GM12878 (cell line): ENCODE measurements at regions not wholly inside any gene's neighbourhood (a gene's known extent, or its start where the extent isn't known, plus 50 kb on each side); places are given as distances from the start of the nearest gene placed in this dataset.

Experiments
- ATAC-seq: fragments of 200-7000 bp; cut with Tn5 transposase; 3 replicates; pipeline ENCODE4 v1.9.1; 2020; ENCODE audit warnings: mild to moderate bottlenecking, moderate library complexity
- BruUV-seq: library from RNA; stranded (reverse); fragments of 400-500 nt; replicated peaks from 2 replicates; lab custom pipeline; 2021; lab: Mats Ljungman, UMichigan
- CTCF ChIA-PET: fragments of 300-600 bp; sonication (Branson Sonifier 250); formaldehyde crosslinking; extraction: SDS; loops from one replicate; lab custom pipeline; 2021; ENCODE audit warnings: inconsistent platforms; lab: Yijun Ruan, JAX
- POLR2A ChIA-PET: fragments of 350-600 bp; formaldehyde crosslinking; extraction: SDS; loops from one replicate; lab custom pipeline; 2021; ENCODE audit warnings: inconsistent platforms; lab: Charles Lee
- RAD21 ChIA-PET: fragments of 300-600 bp; sonication (Branson Sonifier 250); formaldehyde crosslinking; loops from one replicate; lab custom pipeline; 2023; ENCODE audit warnings: antibody characterized with exemption; ENCODE audit not compliant: unreplicated experiment; lab: Charles Lee
- SMC1A ChIA-PET: fragments of 300-600 bp; sonication (Branson Sonifier 250); formaldehyde crosslinking; loops from one replicate; lab custom pipeline; 2023; ENCODE audit not compliant: unreplicated experiment, uncharacterized antibody; lab: Charles Lee
- DNase-seq: peaks from one replicate; pipeline ENCODE4 v3.0.0-alpha.2; 2011; ENCODE audit warnings: low read depth, low spot score
- FAIRE-seq: peaks from 3 replicates; lab custom pipeline; 2011; peaks lifted over from hg19 to GRCh38; lab: Jason Lieb, UNC
- H2AFZ ChIP-seq: 2 replicates; pipeline ENCODE4 v1.6.0; 2011; ENCODE audit warnings: low read depth, low read length, control low read depth; ENCODE audit not compliant: control insufficient read depth
- H3K27ac ChIP-seq: 2 replicates; pipeline ENCODE4 v1.5.1; 2011; ENCODE audit warnings: control low read depth; ENCODE audit not compliant: control insufficient read depth, insufficient read depth
- H3K27me3 ChIP-seq, 2 experiments: replicated peaks in 1 of 2; 2 replicates each; pipeline versions ENCODE4 v1.6.0 to v1.6.1; 2011; ENCODE audit warnings: low read length in 1 of 2; ENCODE audit not compliant: control insufficient read depth in 2 of 2, insufficient read depth in 2 of 2
- H3K36me3 ChIP-seq, 2 experiments: 2 replicates each; pipeline ENCODE4 v1.5.1; 2011; ENCODE audit warnings: low read length in 1 of 2; ENCODE audit not compliant: control insufficient read depth in 2 of 2, insufficient read depth in 2 of 2
- H3K4me1 ChIP-seq: 2 replicates; pipeline ENCODE4 v1.6.1; 2011; ENCODE audit warnings: mild to moderate bottlenecking, low read length, moderate library complexity, mixed read lengths; ENCODE audit not compliant: control insufficient read depth, insufficient read depth
- H3K4me2 ChIP-seq: 2 replicates; pipeline ENCODE4 v1.6.0; 2011; ENCODE audit warnings: control low read depth; ENCODE audit not compliant: control insufficient read depth, insufficient read depth
- H3K4me3 ChIP-seq: fragments of 200-600 bp; sonication (generic); 2 replicates; pipeline ENCODE4 v1.5.1; 2016
- H3K79me2 ChIP-seq: 2 replicates; pipeline ENCODE4 v1.6.0; 2011; ENCODE audit warnings: low read length; ENCODE audit not compliant: control insufficient read depth, insufficient read depth
- H3K9ac ChIP-seq: 2 replicates; pipeline ENCODE4 v1.8.0; 2011; ENCODE audit warnings: low read length, control low read depth, mixed read lengths; ENCODE audit not compliant: control insufficient read depth, insufficient read depth
- H3K9me3 ChIP-seq: replicated peaks from 3 replicates; pipeline ENCODE4 v1.5.1; 2011; ENCODE audit warnings: mild to moderate bottlenecking, low read length; ENCODE audit not compliant: control insufficient read depth, insufficient read depth
- H4K20me1 ChIP-seq: 2 replicates; pipeline ENCODE4 v1.6.0; 2011; ENCODE audit not compliant: control insufficient read depth, insufficient read depth
- ATF7 ChIP-seq: fragments of 450-650 bp; IDR thresholded peaks from 2 replicates; pipeline ENCODE4 v1.6.1; 2016; ENCODE audit warnings: low read depth, mild to moderate bottlenecking
- EP300 ChIP-seq, 2 experiments: fragments of 150-350 bp in 1 of 2; IDR thresholded peaks; 2 replicates each; pipeline ENCODE4 v1.6.1; 2011 to 2012; ENCODE audit warnings: low read depth in 2 of 2, low read length in 2 of 2, borderline replicate concordance in 1 of 2, improper control_type of control experiment in 1 of 2, inconsistent platforms in 1 of 2; ENCODE audit not compliant: control insufficient read depth in 1 of 2
- JUNB ChIP-seq: IDR thresholded peaks from 2 replicates; pipeline ENCODE4 v1.6.1; 2016; ENCODE audit warnings: antibody characterized with exemption, mild to moderate bottlenecking
- JUND ChIP-seq: IDR thresholded peaks from 2 replicates; pipeline ENCODE4 v1.6.1; 2012; ENCODE audit warnings: low read depth, mild to moderate bottlenecking, low read length, improper control_type of control experiment, moderate library complexity
- KLF5 ChIP-seq: fragments of 450-650 bp; IDR thresholded peaks from 2 replicates; pipeline ENCODE4 v1.6.1; 2014; ENCODE audit warnings: mild to moderate bottlenecking; ENCODE audit not compliant: partially characterized antibody
- MEF2B ChIP-seq: fragments of 450-650 bp; IDR thresholded peaks from 2 replicates; pipeline ENCODE4 v1.6.1; 2018; ENCODE audit warnings: mild to moderate bottlenecking, moderate library complexity; ENCODE audit not compliant: partially characterized antibody, poor library complexity, severe bottlenecking
- MTA2 ChIP-seq: fragments of 450-650 bp; IDR thresholded peaks from 2 replicates; pipeline ENCODE4 v1.6.1; 2016; ENCODE audit warnings: low read depth, mild to moderate bottlenecking, moderate library complexity
- NFXL1 ChIP-seq: fragments of 450-650 bp; IDR thresholded peaks from 2 replicates; pipeline ENCODE4 v1.6.1; 2017; ENCODE audit warnings: antibody characterized with exemption, mild to moderate bottlenecking, borderline replicate concordance
- PAX8 ChIP-seq: fragments of 450-650 bp; IDR thresholded peaks from 2 replicates; pipeline ENCODE4 v1.6.1; 2017; ENCODE audit warnings: mild to moderate bottlenecking, moderate library complexity
- ZSCAN29 ChIP-seq: fragments of 450-650 bp; IDR thresholded peaks from 2 replicates; pipeline ENCODE4 v1.6.1; 2017; ENCODE audit warnings: mild to moderate bottlenecking, moderate library complexity
- in situ Hi-C: fragments of 300-500 bp; cut with MboI; formaldehyde crosslinking; loops from 9 replicates; pipeline ENCODE4 v1.14.3; 2018; ENCODE audit warnings: mixed read lengths
- intact Hi-C: fragments of 100-400 bp; cut with micrococcal nuclease; formaldehyde crosslinking; loops from one replicate; pipeline ENCODE4 v1.14.2; 2022; ENCODE audit not compliant: unreplicated experiment
- TF ChIP-seq, protein P1 (sequence below), 3 experiments: IDR thresholded peaks in 2 of 3; conservative IDR thresholded peaks in 1 of 3; 2 replicates each; pipeline ENCODE4 v1.5.1; 2011; ENCODE audit warnings: low read depth in 3 of 3, low read length in 3 of 3, mild to moderate bottlenecking in 3 of 3, control low read depth in 2 of 3, moderate library complexity in 2 of 3, inconsistent platforms in 1 of 3, mixed read lengths in 1 of 3; ENCODE audit not compliant: control insufficient read depth in 2 of 3, insufficient read depth in 1 of 3; ENCODE audit errors: extremely low read depth in 1 of 3
- TF ChIP-seq, protein P2 (sequence below): fragments of 450-650 bp; formaldehyde crosslinking; IDR thresholded peaks from 2 replicates; pipeline ENCODE4 v1.4.0; 2022; ENCODE audit warnings: mild to moderate bottlenecking, moderate library complexity
- TF ChIP-seq, protein P3 (sequence below): IDR thresholded peaks from 2 replicates; pipeline ENCODE4 v1.6.1; 2011; ENCODE audit warnings: borderline replicate concordance, low read depth, mild to moderate bottlenecking, moderate library complexity, mixed read lengths, low read length; ENCODE audit not compliant: insufficient read depth; ENCODE audit errors: extremely low read length
- TF ChIP-seq, protein P4 (sequence below): IDR thresholded peaks from 2 replicates; pipeline ENCODE4 v1.6.1; 2012; ENCODE audit warnings: low read length, inconsistent platforms

DNA sequence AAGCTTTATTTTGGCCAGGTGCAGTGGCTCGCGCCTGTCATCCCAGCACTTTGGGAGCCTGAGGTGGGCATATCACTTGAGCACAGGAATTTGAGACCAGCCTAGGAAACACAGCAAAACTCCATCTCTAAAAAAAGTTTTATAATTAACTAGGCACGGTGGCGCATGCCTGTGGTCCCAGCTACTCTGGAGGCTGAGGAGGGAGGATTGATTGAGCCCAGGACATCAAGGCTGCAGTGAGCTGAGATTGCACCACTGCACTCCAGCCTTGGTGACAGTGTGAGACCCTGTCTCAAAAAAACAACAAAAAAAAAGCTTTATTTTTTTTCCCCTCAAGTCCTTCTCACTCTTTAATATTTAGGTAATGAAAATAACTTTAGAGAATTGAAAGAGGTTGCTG is 100.8 kb upstream of the CMC1 start (continued):
- TF ChIP-seq, protein P1, sequence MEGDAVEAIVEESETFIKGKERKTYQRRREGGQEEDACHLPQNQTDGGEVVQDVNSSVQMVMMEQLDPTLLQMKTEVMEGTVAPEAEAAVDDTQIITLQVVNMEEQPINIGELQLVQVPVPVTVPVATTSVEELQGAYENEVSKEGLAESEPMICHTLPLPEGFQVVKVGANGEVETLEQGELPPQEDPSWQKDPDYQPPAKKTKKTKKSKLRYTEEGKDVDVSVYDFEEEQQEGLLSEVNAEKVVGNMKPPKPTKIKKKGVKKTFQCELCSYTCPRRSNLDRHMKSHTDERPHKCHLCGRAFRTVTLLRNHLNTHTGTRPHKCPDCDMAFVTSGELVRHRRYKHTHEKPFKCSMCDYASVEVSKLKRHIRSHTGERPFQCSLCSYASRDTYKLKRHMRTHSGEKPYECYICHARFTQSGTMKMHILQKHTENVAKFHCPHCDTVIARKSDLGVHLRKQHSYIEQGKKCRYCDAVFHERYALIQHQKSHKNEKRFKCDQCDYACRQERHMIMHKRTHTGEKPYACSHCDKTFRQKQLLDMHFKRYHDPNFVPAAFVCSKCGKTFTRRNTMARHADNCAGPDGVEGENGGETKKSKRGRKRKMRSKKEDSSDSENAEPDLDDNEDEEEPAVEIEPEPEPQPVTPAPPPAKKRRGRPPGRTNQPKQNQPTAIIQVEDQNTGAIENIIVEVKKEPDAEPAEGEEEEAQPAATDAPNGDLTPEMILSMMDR (IDR thresholded peaks at IDR 0.05 in 2 of 3, conservative IDR thresholded peaks at IDR 0.05 in 1 of 3; ENCODE audit: control insufficient read depth in 2 of 3, extremely low read depth in 1 of 3, insufficient read depth in 1 of 3, low read depth in 3 of 3, low read length in 3 of 3): no peak

DNA sequence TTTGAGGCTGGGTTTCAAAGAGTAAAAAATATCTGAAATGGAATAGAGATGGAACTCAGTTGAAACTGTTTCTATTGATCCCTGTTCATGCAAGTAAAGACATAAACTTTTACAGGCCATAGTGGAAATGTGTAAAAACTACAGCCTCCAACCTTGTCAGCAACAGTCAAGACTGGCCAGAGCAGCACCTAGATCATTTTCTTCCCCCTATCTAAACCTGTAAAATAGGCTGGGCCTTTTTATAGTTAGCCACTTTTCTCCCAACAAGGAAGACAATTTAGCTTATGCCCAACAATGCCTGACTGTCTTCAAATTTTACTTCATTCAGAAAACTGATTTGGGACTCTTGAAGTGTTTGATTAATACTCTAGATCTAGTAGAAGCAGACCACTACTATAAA is 91.5 kb upstream of the CMC1 start:
- Histone ChIP-seq H3K27ac (no peak overlapping the region), H3K9me3 (no peaks in the 10 kb centered on the region; the same call in 1 of the 3 replicates), H3K4me2 (no peak overlapping the region), H3K9ac (no peak overlapping the region), H2AFZ (no peak overlapping the region), H3K36me3 (no peaks in the 10 kb centered on the region), H3K4me3 (no peak overlapping the region), H3K79me2 (no peaks in the 10 kb centered on the region), H4K20me1 (no peaks in the 10 kb centered on the region), H3K4me1 (no peaks in the 10 kb centered on the region), H3K27me3 (no peaks in the 10 kb centered on the region)
- no peak for DNase-seq
- BruUV-seq: no TSS peak
- RAD21 ChIA-PET: no interaction called here
- SMC1A ChIA-PET: interaction anchor here (3.9 to 27.3 kb wide), 2 partner anchors 21 to 68 kb away, joined by 21 to 602 read pairs; no protein-coding TSS in a partner anchor
- no peak for FAIRE-seq
- CTCF ChIA-PET: interaction anchor here (1.0 kb wide), 1 partner anchor 11 kb away, joined by 3 read pairs; no protein-coding TSS in a partner anchor
- POLR2A ChIA-PET: no interaction called here
- in situ Hi-C loops (no loop called here), intact Hi-C loops (no loop called here)
- ATAC-seq: no peak
- TF ChIP-seq KLF5: no peak
- TF ChIP-seq JUND: no peak
- no peak for TF ChIP-seq MEF2B
- TF ChIP-seq EP300 (IDR thresholded peaks at IDR 0.05; ENCODE audit: borderline replicate concordance in 1 of 2, control insufficient read depth in 1 of 2, low read depth in 2 of 2, low read length in 2 of 2): no peak
- TF ChIP-seq, protein P2, sequence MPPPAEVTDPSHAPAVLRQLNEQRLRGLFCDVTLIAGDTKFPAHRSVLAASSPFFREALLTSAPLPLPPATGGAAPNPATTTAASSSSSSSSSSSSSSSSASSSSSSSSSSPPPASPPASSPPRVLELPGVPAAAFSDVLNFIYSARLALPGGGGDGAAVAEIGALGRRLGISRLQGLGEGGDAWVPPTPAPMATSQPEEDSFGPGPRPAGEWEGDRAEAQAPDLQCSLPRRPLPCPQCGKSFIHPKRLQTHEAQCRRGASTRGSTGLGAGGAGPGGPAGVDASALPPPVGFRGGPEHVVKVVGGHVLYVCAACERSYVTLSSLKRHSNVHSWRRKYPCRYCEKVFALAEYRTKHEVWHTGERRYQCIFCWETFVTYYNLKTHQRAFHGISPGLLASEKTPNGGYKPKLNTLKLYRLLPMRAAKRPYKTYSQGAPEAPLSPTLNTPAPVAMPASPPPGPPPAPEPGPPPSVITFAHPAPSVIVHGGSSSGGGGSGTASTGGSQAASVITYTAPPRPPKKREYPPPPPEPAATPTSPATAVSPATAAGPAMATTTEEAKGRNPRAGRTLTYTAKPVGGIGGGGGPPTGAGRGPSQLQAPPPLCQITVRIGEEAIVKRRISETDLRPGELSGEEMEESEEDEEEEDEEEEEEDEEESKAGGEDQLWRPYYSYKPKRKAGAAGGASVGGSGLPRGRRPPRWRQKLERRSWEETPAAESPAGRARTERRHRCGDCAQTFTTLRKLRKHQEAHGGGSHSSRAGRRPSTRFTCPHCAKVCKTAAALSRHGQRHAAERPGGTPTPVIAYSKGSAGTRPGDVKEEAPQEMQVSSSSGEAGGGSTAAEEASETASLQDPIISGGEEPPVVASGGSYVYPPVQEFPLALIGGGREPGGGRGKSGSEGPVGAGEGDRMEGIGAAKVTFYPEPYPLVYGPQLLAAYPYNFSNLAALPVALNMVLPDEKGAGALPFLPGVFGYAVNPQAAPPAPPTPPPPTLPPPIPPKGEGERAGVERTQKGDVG: no peak
- TF ChIP-seq MTA2: no peak
- no peak for TF ChIP-seq PAX8
- TF ChIP-seq, protein P3, sequence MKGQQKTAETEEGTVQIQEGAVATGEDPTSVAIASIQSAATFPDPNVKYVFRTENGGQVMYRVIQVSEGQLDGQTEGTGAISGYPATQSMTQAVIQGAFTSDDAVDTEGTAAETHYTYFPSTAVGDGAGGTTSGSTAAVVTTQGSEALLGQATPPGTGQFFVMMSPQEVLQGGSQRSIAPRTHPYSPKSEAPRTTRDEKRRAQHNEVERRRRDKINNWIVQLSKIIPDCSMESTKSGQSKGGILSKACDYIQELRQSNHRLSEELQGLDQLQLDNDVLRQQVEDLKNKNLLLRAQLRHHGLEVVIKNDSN: no peak
- TF ChIP-seq NFXL1: no peak
- no peak for TF ChIP-seq ZSCAN29
- TF ChIP-seq, protein P4, sequence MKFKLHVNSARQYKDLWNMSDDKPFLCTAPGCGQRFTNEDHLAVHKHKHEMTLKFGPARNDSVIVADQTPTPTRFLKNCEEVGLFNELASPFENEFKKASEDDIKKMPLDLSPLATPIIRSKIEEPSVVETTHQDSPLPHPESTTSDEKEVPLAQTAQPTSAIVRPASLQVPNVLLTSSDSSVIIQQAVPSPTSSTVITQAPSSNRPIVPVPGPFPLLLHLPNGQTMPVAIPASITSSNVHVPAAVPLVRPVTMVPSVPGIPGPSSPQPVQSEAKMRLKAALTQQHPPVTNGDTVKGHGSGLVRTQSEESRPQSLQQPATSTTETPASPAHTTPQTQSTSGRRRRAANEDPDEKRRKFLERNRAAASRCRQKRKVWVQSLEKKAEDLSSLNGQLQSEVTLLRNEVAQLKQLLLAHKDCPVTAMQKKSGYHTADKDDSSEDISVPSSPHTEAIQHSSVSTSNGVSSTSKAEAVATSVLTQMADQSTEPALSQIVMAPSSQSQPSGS: no peak
- TF ChIP-seq ATF7: no peak
- no peak for TF ChIP-seq JUNB
